Astrocyte (in vitro differentiated cells and primary cell): ENCODE measurements at regions not wholly inside any gene's neighbourhood (a gene's known extent, or its start where the extent isn't known, plus 50 kb on each side); places are given as distances from the start of the nearest gene placed in this dataset.

Experiments used
- DNase-seq: peaks from one replicate; pipeline ENCODE4 v3.0.0-alpha.2; 2010; ENCODE audit warnings: low read depth
- FAIRE-seq: peaks from 2 replicates; lab custom pipeline; 2011; peaks lifted over from hg19 to GRCh38; lab: Jason Lieb, UNC
- H2AFZ ChIP-seq: 2 replicates; pipeline ENCODE4 v1.6.0; 2012; ENCODE audit warnings: low read depth, low read length, inconsistent platforms
- H3K27ac ChIP-seq: 2 replicates; pipeline ENCODE4 v1.5.1; 2011; ENCODE audit warnings: low read depth, low read length, inconsistent platforms
- H3K27me3 ChIP-seq: 2 replicates; pipeline ENCODE4 v1.6.0; 2011; ENCODE audit warnings: low read length, inconsistent platforms; ENCODE audit not compliant: insufficient read depth
- H3K36me3 ChIP-seq: 2 replicates; pipeline ENCODE4 v1.5.1; 2011; ENCODE audit warnings: low read length, inconsistent platforms; ENCODE audit not compliant: insufficient read depth
- H3K4me1 ChIP-seq: 2 replicates; pipeline ENCODE4 v1.5.1; 2011; ENCODE audit warnings: low read length, inconsistent platforms; ENCODE audit not compliant: insufficient read depth
- H3K4me2 ChIP-seq: 2 replicates; pipeline ENCODE4 v1.6.0; 2012; ENCODE audit warnings: low read length, inconsistent platforms
- H3K4me3 ChIP-seq: 2 replicates; pipeline ENCODE4 v1.5.1; 2011; ENCODE audit warnings: low read depth, mild to moderate bottlenecking, low read length, inconsistent platforms; ENCODE audit not compliant: insufficient read depth
- H3K79me2 ChIP-seq: 2 replicates; pipeline ENCODE4 v1.6.0; 2012; ENCODE audit warnings: mild to moderate bottlenecking, low read length, inconsistent platforms; ENCODE audit not compliant: insufficient read depth
- H3K9ac ChIP-seq: 2 replicates; pipeline ENCODE4 v1.6.0; 2012; ENCODE audit warnings: mild to moderate bottlenecking, low read length, inconsistent platforms
- H3K9me3 ChIP-seq: 2 replicates; pipeline ENCODE4 v1.5.1; 2012; ENCODE audit warnings: low read depth, mild to moderate bottlenecking, low read length, inconsistent platforms; ENCODE audit not compliant: insufficient read depth
- H4K20me1 ChIP-seq: 2 replicates; pipeline ENCODE4 v1.6.0; 2012; ENCODE audit warnings: low read length, inconsistent platforms; ENCODE audit not compliant: insufficient read depth
- H3K27ac Mint-ChIP-seq: one replicate; pipeline ENCODE4 v1.8.0; 2021; ENCODE audit warnings: mild to moderate bottlenecking, mixed read lengths; ENCODE audit not compliant: unreplicated experiment
- H3K27me3 Mint-ChIP-seq: one replicate; pipeline ENCODE4 v1.8.0; 2021; ENCODE audit warnings: low read depth, mixed read lengths; ENCODE audit not compliant: unreplicated experiment
- H3K36me3 Mint-ChIP-seq: one replicate; pipeline ENCODE4 v1.8.0; 2021; ENCODE audit warnings: low read depth, mixed read lengths; ENCODE audit not compliant: unreplicated experiment
- H3K4me1 Mint-ChIP-seq: one replicate; pipeline ENCODE4 v1.8.0; 2021; ENCODE audit warnings: low read depth, mixed read lengths; ENCODE audit not compliant: unreplicated experiment
- H3K4me3 Mint-ChIP-seq: one replicate; pipeline ENCODE4 v1.8.0; 2021; ENCODE audit warnings: mild to moderate bottlenecking, moderate library complexity, mixed read lengths; ENCODE audit not compliant: unreplicated experiment
- H3K9me3 Mint-ChIP-seq: one replicate; pipeline ENCODE4 v1.8.0; 2021; ENCODE audit warnings: mild to moderate bottlenecking, mixed read lengths; ENCODE audit not compliant: unreplicated experiment
- CTCF ChIP-seq: IDR thresholded peaks from 2 replicates; pipeline ENCODE4 v1.5.1; 2011; ENCODE audit warnings: low read depth, mild to moderate bottlenecking, inconsistent platforms, low read length, moderate library complexity; ENCODE audit not compliant: insufficient read depth
- EZH2 ChIP-seq: IDR thresholded peaks from 2 replicates; pipeline ENCODE4 v1.6.1; 2012; ENCODE audit warnings: mild to moderate bottlenecking, low read length, inconsistent platforms; ENCODE audit not compliant: insufficient read depth

- Histone ChIP-seq H3K4me2 (no peak overlapping the region), H3K36me3 (no peaks in the 10 kb centered on the region), H3K9me3 (no peaks in the 10 kb centered on the region), H3K4me3 (no peak overlapping the region), H3K9ac (no peak overlapping the region), H4K20me1 (no peaks in the 10 kb centered on the region), H3K4me1 (peaks cover 59% of the 10 kb centered on the region), H3K27me3 (no peaks in the 10 kb centered on the region), H2AFZ (no peak overlapping the region), H3K27ac (no peak overlapping the region), H3K79me2 (no peaks in the 10 kb centered on the region)
- Mint-ChIP-seq H3K4me1 (peaks cover 40% of the 10 kb centered on the region), H3K36me3 (no peaks in the 10 kb centered on the region), H3K4me3 (no peak overlapping the region), H3K9me3 (no peaks in the 10 kb centered on the region), H3K27me3 (no peaks in the 10 kb centered on the region), H3K27ac (no peak overlapping the region)
- TF ChIP-seq CTCF = no peak
- no peak for TF ChIP-seq EZH2
- no peak for FAIRE-seq
- no peak for DNase-seq
These were observed 206.2 kb downstream of the ARL4C start for GRCh38 chr2:234290671-234291070.

- peak overlapping the region; percentile 61 for H3K27ac ChIP-seq
- no peaks in the 10 kb centered on the region for H3K36me3 Mint-ChIP-seq
- no peaks in the 10 kb centered on the region for H3K79me2 ChIP-seq
- peak overlapping the region; percentile 29 for H3K9ac ChIP-seq
- H3K4me1 ChIP-seq = peaks cover 65% of the 10 kb centered on the region
- H3K4me3 Mint-ChIP-seq = no peak overlapping the region
- H3K27me3 Mint-ChIP-seq = no peaks in the 10 kb centered on the region
- no peak overlapping the region for H2AFZ ChIP-seq
- no peak overlapping the region for H3K4me3 ChIP-seq
- H3K9me3 Mint-ChIP-seq = no peaks in the 10 kb centered on the region
- no peaks in the 10 kb centered on the region for H3K27me3 ChIP-seq
- DNase-seq (peak; percentile 79), FAIRE-seq (peak; percentile 17)
- peaks cover 40% of the 10 kb centered on the region for H3K4me1 Mint-ChIP-seq
- no peaks in the 10 kb centered on the region for H4K20me1 ChIP-seq
- TF ChIP-seq EZH2 = no peak
- no peak for TF ChIP-seq CTCF
- no peaks in the 10 kb centered on the region for H3K9me3 ChIP-seq
- no peaks in the 10 kb centered on the region for H3K36me3 ChIP-seq
- H3K27ac Mint-ChIP-seq = peak overlapping the region; percentile 83
- peak overlapping the region; percentile 24 for H3K4me2 ChIP-seq
These were observed 206.9 kb downstream of the ARL4C start for GRCh38 chr2:234289834-234290590.

GRCh38 chr2:234288974-234289455, 207.9 kb downstream of the ARL4C start:
- Mint-ChIP-seq H3K9me3 (no peaks in the 10 kb centered on the region), H3K27ac (peak overlapping the region; percentile 83), H3K4me3 (no peak overlapping the region), H3K4me1 (peaks cover 38% of the 10 kb centered on the region), H3K27me3 (no peaks in the 10 kb centered on the region), H3K36me3 (no peaks in the 10 kb centered on the region)
- Histone ChIP-seq H3K4me1 (peaks cover 70% of the 10 kb centered on the region), H2AFZ (no peak overlapping the region), H3K36me3 (no peaks in the 10 kb centered on the region), H3K9ac (peak overlapping the region; percentile 5), H4K20me1 (no peaks in the 10 kb centered on the region), H3K27ac (peak overlapping the region; percentile 61), H3K4me2 (no peak overlapping the region), H3K4me3 (no peak overlapping the region), H3K79me2 (no peaks in the 10 kb centered on the region), H3K27me3 (no peaks in the 10 kb centered on the region), H3K9me3 (no peaks in the 10 kb centered on the region)
- DNase-seq (peak; percentile 33), FAIRE-seq (no peak)
- TF ChIP-seq EZH2 = no peak
- TF ChIP-seq CTCF = peak; percentile 70
